ENCODE measurements at regions not wholly inside any gene's neighbourhood (a gene's known extent, or its start where the extent isn't known, plus 50 kb on each side); places are given as distances from the start of the nearest gene placed in this dataset.

DNA sequence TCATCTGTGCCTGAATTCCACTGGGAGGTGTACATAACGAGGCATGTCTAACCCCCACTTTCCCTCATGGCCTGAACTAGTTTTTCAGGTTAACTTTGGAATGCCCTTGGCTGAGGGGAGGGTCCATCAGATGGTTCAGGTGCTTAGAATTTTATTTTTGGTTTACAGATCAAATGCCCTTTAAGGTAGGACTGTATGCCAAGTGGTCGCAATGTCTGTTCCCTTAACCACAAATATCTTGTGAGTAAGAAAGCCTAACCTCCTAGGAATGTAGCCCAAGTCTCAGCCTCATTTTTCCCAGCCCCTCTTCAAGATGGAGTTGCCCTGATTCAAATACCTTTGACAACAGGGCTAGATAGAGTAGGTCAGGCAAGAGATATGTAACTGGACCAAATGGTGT, 78.4 kb downstream of the RNASET2 start:
- Histone ChIP-seq H3K9ac (no peak overlapping the region), H3K4me2 (no peak overlapping the region), H3K4me1 (peaks cover 7% of the 10 kb centered on the region), H4K20me1 (no peaks in the 10 kb centered on the region), H3K27me3 (no peaks in the 10 kb centered on the region), H3K4me3 (no peak overlapping the region), H3K27ac (no peak overlapping the region), H3K9me3 (no peaks in the 10 kb centered on the region), H3K36me3 (no peaks in the 10 kb centered on the region)
- TF ChIP-seq Cebpa-rat (IDR thresholded peaks at IDR 0.05) = no peak

DNA sequence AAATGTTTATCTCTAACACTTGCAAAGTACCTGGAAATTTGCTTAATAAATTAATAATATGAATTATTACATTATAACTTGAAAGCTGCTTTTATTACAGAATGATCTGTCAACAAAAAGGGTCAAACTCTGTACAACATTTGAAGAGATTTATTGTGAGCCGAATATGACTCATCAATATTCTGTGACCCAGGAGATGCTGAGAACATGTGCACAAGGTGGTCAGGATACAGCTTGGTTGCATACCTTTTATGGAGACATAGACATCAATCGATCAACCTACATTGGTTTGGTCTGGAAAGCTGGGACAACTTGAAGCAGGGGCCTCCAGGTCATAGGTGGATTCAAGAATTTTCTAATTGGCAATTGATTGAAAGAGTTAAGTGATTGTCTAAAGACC, 79.0 kb downstream of the RNASET2 start:
- H3K4me1 ChIP-seq = peaks cover 9% of the 10 kb centered on the region
- no peaks in the 10 kb centered on the region for H3K9me3 ChIP-seq
- no peaks in the 10 kb centered on the region for H3K36me3 ChIP-seq
- H3K4me2 ChIP-seq = no peak overlapping the region
- no peaks in the 10 kb centered on the region for H4K20me1 ChIP-seq
- H3K27ac ChIP-seq = no peak overlapping the region
- TF ChIP-seq Cebpa-rat (IDR thresholded peaks at IDR 0.05) = no peak
- H3K27me3 ChIP-seq = no peaks in the 10 kb centered on the region
- H3K9ac ChIP-seq = no peak overlapping the region
- H3K4me3 ChIP-seq = no peak overlapping the region

DNA sequence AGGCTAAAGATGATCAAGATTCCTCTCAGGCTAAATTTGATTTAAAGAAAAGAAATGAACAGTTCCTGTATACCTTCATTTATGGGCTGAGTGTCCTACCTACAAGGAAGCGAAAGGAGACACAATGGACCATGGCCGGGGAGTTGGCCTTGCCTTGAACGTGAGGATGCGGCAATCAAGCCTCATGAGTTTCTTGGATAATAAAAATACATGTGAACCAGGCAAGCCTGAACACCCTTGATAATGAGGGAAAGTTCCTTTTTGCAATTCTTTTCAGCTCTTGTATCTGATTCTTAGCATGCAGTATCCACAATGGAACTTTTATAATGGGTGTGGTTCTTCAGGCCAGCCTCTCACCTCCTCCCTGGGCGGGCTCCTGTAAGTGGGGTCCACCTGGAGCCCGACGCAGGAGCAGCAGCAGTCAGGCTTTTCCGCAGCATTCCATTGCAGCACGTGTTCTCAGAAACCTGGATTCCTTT, 83.8 kb downstream of the RNASET2 start:
- no peak overlapping the region for H3K4me2 ChIP-seq
- H3K27me3 ChIP-seq = no peaks in the 10 kb centered on the region
- no peak overlapping the region for H3K27ac ChIP-seq
- H3K9ac ChIP-seq = no peak overlapping the region
- no peak overlapping the region for H3K4me3 ChIP-seq
- H3K9me3 ChIP-seq = no peaks in the 10 kb centered on the region
- H3K36me3 ChIP-seq = no peaks in the 10 kb centered on the region
- H4K20me1 ChIP-seq = no peaks in the 10 kb centered on the region
- no peak for TF ChIP-seq Cebpa-rat (IDR thresholded peaks at IDR 0.05)
- H3K4me1 ChIP-seq = peaks cover 9% of the 10 kb centered on the region

DNA sequence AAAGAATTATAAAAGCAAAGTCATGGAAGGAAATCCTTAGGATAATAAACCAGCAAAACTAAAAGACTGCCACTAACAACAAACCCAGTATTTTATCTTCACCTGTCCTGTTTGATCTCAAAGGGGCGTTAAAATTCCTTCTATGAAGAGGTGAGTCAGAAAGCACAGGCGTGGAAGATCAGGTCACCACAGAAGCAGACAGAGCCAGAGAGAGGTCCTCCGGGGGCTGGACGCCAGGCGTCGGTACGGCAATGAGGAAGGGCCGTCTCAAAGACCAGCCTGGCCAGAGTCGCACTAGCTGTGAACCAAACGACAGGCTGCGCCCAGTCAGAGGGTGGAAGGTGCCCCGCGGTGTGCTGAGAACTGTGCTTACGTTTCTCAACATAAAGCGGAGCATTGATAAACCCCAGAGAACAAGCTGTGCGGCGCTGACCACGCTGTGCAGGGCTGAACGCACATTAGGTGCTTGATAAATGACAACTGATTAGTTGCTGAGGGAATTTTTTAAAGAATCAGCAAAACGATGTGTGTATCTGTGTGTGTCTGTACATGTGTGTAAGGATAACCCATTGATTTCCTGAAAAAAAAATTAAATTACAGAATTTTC, 85.6 kb downstream of the RNASET2 start:
- Histone ChIP-seq H3K9ac (no peak overlapping the region), H4K20me1 (no peaks in the 10 kb centered on the region)

DNA sequence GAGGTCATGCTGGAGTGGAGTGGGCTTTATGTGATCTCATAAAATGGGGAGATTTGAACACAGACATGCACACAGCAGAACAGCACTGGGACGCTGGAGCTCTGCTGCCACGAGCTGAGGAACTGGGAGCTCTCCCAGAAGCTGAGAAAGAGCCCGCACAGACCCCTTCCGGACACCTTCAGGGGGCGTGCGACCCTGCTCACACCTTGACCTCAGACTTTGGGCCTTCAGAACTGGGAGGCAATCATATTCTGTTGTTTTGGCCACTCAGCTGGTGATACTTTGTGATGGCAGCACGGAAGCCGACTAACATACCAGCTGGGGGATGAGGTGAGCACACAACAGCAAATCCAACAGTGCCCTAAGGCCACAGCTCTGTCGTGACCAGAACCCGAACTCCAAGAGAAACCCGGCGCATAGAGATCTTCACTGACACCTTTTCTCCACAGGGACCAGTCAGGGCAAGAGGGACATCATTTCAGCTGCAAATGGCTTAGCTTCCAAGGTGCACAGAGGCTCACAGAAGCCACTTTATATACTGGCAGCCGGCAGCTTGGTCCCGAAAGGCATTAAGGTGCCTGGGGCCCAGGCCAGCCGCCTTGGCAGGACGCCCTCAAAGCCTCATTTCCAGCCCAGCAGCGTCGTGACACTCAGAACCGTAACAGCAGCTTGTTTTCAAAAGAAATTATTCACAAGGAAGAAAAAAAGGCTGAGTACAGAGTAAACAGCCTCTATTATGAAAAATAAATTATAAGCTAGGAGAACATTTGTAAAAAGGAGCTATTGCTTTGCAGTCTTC, 89.3 kb downstream of the RNASET2 start:
- H3K27ac ChIP-seq = no peak overlapping the region
- peaks cover 18% of the 10 kb centered on the region for H3K27me3 ChIP-seq

More for the DNA sequence above, 85.6 kb downstream of the RNASET2 start:
- no peaks in the 10 kb centered on the region for H3K36me3 ChIP-seq
- no peak overlapping the region for H3K27ac ChIP-seq
- H3K27me3 ChIP-seq = no peaks in the 10 kb centered on the region
- H3K4me1 ChIP-seq = peaks cover 9% of the 10 kb centered on the region
- TF ChIP-seq Cebpa-rat (IDR thresholded peaks at IDR 0.05) = no peak
- no peak overlapping the region for H3K4me3 ChIP-seq
- no peaks in the 10 kb centered on the region for H3K9me3 ChIP-seq
- no peak overlapping the region for H3K4me2 ChIP-seq

DNA sequence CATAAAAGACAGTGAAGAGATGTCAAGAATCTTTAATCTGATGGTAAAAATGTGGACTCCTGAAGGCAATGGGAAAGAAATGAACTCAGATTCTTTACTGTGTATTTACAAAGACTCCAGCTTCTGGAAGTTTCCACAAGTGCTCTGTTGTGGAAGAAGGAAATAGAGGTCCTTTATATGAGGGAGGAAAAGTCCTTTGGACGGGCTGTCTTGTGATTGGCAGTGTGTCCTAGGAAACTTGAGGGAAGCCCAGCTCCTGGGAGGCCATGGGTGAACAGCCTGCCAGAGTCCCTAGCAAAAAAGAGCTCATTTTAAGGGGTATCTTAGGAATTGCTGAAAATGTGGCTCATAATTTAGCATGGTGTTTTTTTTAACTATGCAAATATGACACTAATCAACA, 92.0 kb downstream of the RNASET2 start:
- peaks cover 6% of the 10 kb centered on the region; the same call in 1 of the 2 replicates for H4K20me1 ChIP-seq

More for the DNA sequence above, 89.3 kb downstream of the RNASET2 start:
- no peak for TF ChIP-seq Cebpa-rat (IDR thresholded peaks at IDR 0.05)
- peaks cover 24% of the 10 kb centered on the region for H3K4me1 ChIP-seq
- H3K4me2 ChIP-seq = no peak overlapping the region
- H3K9ac ChIP-seq = no peak overlapping the region
- no peaks in the 10 kb centered on the region for H3K9me3 ChIP-seq
- no peaks in the 10 kb centered on the region for H3K36me3 ChIP-seq
- no peak overlapping the region for H3K4me3 ChIP-seq
- peaks cover 6% of the 10 kb centered on the region; the same call in 1 of the 2 replicates for H4K20me1 ChIP-seq

DNA sequence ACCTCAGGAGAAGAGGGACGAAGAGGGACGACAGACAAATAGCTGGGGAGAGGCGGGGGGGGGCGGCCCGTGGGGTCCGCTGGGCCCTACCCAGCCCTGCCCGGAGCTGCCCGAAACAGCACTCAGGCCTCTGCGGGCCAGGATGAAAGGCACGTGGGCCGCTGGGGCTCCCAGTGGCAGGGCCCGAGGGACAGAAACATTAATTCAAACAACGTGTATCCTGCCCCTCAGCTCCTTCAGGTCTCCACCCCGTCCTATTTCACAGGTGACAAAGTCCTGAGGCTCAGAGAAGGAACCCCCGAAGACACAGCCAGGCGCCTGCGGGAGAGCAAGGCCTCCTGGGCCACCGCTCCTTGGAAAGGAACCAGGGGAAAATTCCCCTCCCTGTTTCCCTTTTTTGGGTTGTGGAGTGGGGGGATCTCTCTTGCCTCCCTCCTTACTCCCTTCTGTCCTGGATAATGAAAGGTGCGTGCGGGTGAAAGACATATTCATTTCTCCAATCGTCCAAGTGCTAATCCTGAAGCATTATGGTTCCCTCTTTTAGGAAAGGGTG, 93.3 kb downstream of the RNASET2 start:
- peaks cover 6% of the 10 kb centered on the region; the same call in 1 of the 2 replicates for H4K20me1 ChIP-seq
- H3K27ac ChIP-seq = no peak overlapping the region; the same call in 1 of the 2 replicates
- peaks cover 26% of the 10 kb centered on the region for H3K4me1 ChIP-seq
- no peaks in the 10 kb centered on the region for H3K36me3 ChIP-seq
- TF ChIP-seq Cebpa-rat (IDR thresholded peaks at IDR 0.05) = no peak
- H3K9me3 ChIP-seq = no peaks in the 10 kb centered on the region
- peak overlapping the region; percentile 55 for H3K9ac ChIP-seq
- H3K4me3 ChIP-seq = peak overlapping the region; percentile 66
- H3K4me2 ChIP-seq = peak overlapping the region; percentile 99
- peaks cover 26% of the 10 kb centered on the region for H3K27me3 ChIP-seq

More for the DNA sequence above, 92.0 kb downstream of the RNASET2 start:
- Histone ChIP-seq H3K4me2 (peak overlapping the region; percentile 33; the same call in 1 of the 2 replicates), H3K27me3 (peaks cover 26% of the 10 kb centered on the region), H3K4me1 (peaks cover 26% of the 10 kb centered on the region), H3K36me3 (no peaks in the 10 kb centered on the region), H3K9me3 (no peaks in the 10 kb centered on the region), H3K4me3 (no peak overlapping the region), H3K27ac (no peak overlapping the region), H3K9ac (no peak overlapping the region)
- TF ChIP-seq Cebpa-rat (IDR thresholded peaks at IDR 0.05) = no peak

DNA sequence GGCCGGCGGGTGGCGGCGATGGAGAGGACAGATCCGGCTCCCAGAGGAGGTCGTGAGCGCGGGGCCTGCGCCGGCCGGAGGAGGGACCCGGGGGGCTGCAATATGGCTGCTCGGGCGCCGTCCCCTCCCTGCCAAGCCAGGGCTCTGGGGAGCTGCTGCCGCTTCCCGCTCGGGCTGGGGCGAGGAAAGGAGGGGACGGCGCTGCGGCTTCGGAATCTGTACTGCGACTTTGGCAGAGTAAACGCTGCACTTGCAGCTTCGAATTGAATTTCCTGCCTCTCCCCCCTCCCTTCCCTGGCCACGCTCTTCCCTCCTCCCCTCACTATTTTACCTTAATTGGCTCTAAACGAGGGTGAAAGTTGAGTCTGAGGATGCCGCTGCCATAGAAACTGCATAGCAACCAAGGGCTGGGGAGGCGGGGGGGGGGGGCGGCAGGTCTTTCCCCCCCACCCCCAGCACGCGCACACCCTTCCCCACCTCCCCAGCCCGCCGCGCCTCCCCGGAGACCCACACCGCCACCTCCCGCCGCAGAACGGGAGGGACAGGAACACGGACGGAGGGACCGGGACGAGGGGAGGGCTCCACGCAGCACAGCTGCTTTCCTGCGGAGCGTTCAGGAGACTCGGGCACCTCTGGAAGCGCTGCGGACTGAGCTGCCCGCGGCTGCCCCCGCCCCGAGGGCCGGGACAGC, 93.9 kb downstream of the RNASET2 start:
- Histone ChIP-seq H3K4me2 (peak overlapping the region; percentile 99), H3K36me3 (no peaks in the 10 kb centered on the region), H3K9me3 (no peaks in the 10 kb centered on the region), H3K27me3 (peaks cover 26% of the 10 kb centered on the region), H4K20me1 (peaks cover 6% of the 10 kb centered on the region; the same call in 1 of the 2 replicates), H3K27ac (no peak overlapping the region; the same call in 1 of the 2 replicates), H3K9ac (peak overlapping the region; percentile 55), H3K4me1 (peaks cover 26% of the 10 kb centered on the region), H3K4me3 (peak overlapping the region; percentile 66)
- TF ChIP-seq Cebpa-rat (IDR thresholded peaks at IDR 0.05) = no peak

DNA sequence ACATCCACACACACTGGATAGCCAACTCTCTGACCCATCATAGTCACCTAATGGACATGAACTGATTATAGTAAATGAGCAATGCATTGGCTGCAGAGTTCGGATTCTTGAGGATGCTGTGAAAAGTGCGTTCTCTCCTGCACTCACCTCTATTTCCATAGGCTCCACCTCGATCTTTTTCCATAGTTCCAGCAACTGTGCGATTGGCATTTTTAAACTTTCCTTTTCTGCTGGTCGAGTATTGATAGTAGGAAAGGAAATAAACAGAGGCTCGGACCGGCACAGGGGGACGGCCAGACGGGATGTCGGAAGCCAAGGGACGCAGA, 94.4 kb downstream of the RNASET2 start:
- no peaks in the 10 kb centered on the region for H3K36me3 ChIP-seq
- H3K27me3 ChIP-seq = peaks cover 26% of the 10 kb centered on the region
- no peaks in the 10 kb centered on the region for H3K9me3 ChIP-seq
- no peak overlapping the region; the same call in 1 of the 2 replicates for H3K9ac ChIP-seq
- H3K27ac ChIP-seq = no peak overlapping the region
- H3K4me1 ChIP-seq = peaks cover 26% of the 10 kb centered on the region
- peaks cover 6% of the 10 kb centered on the region; the same call in 1 of the 2 replicates for H4K20me1 ChIP-seq
- H3K4me3 ChIP-seq = peak overlapping the region; percentile 66
- H3K4me2 ChIP-seq = peak overlapping the region; percentile 99
- no peak for TF ChIP-seq Cebpa-rat (IDR thresholded peaks at IDR 0.05)

Measured in BLaER1 (cell line).